G401 (cell line): ENCODE measurements at regions not wholly inside any gene's neighbourhood (a gene's known extent, or its start where the extent isn't known, plus 50 kb on each side); places are given as distances from the start of the nearest gene placed in this dataset.

Experiments
- DNase-seq: peaks from one replicate; pipeline ENCODE4 v3.0.0-alpha.2; 2015; ENCODE audit warnings: low spot score
- in situ Hi-C: cut with HindIII; loops from 2 replicates; pipeline ENCODE4 v1.10.0; 2016; ENCODE audit warnings: low sequenced_read_pairs, mixed read lengths

GRCh38 chr1:115577513-115577912 is 64.3 kb upstream of the VANGL1 start:
- DNase-seq, result no peak
- in situ Hi-C loops, result no loop called here

GRCh38 chr1:115575661-115576060 is 66.1 kb upstream of the VANGL1 start:
- in situ Hi-C loops, result no loop called here
- DNase-seq, result no peak

DNA sequence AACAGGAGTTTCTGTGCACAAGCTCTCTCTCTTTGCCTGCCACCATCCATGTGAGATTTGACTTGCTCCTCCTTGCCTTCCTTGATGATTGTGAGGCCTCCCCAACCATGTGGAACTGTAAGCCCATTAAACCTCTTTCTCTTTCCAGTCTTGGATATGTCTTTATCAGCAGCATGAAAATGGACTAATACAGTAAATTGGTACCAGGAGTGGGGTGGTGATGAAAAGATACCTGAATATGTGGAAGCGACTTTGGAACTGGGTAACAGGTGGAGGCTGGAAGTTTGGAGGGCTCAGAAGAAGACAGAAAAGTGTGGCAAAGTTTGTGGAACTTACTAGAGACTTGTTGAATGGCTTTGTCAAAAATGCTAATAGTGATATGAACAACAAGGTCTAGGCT is 69.1 kb upstream of the VANGL1 start:
- no peak for DNase-seq

GRCh38 chr1:115567431-115567830 is 74.3 kb upstream of the VANGL1 start:
- no peak for DNase-seq
- in situ Hi-C loops, result no loop called here

More for the DNA sequence above, 69.1 kb upstream of the VANGL1 start:
- in situ Hi-C loops, result no loop called here

GRCh38 chr1:115565791-115566190 is 76.0 kb upstream of the VANGL1 start:
- in situ Hi-C loops, result no loop called here

DNA sequence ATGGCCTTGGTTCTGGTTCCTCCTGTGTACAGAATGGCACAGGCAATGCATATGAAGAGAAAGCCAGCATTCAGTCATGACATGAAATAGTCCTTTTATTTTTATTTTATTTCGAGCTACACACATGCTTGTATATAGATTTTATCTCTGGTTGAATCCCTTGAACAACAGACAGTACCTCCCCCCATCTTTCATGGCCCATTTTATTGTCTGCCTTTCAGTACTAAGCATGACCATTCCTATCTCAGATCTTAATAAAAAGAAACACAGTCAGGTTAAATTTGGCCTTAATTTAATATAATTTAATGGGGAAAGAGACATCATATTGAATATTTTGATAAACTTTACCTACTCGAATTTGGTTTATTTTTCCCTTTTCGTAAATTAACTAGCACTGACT is 76.4 kb upstream of the VANGL1 start:
- in situ Hi-C loops, result no loop called here
- DNase-seq, result no peak

More at GRCh38 chr1:115565791-115566190, 76.0 kb upstream of the VANGL1 start:
- DNase-seq, result no peak

- DNase-seq, result no peak
- in situ Hi-C loops, result no loop called here
Measured at GRCh38 chr1:115564201-115564600, 77.6 kb upstream of the VANGL1 start.

DNA sequence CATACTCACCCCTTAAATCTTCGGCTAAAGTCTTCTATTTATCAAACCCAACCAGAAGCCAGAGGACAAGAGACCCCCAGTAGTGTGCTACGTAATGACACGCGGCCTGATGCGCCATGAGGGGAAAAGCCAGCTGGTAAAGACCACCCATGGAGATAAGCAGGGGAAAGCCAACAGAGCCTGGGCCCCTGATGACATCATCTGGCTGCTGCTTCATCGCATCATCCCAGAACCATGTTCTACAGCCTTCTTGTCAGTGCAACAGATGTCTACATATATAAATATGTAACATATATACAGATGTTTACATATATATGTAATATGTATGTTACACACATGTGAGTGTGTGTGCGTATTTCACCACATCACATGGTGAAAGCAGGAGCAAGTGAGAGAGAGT is 81.7 kb upstream of the VANGL1 start:
- in situ Hi-C loops, result no loop called here
- DNase-seq, result no peak

- in situ Hi-C loops, result no loop called here
- no peak for DNase-seq
Measured at GRCh38 chr1:115558275-115558674, 83.5 kb upstream of the VANGL1 start.

- DNase-seq, result no peak
- in situ Hi-C loops, result no loop called here
Measured at GRCh38 chr1:115557715-115558114, 84.1 kb upstream of the VANGL1 start.

DNA sequence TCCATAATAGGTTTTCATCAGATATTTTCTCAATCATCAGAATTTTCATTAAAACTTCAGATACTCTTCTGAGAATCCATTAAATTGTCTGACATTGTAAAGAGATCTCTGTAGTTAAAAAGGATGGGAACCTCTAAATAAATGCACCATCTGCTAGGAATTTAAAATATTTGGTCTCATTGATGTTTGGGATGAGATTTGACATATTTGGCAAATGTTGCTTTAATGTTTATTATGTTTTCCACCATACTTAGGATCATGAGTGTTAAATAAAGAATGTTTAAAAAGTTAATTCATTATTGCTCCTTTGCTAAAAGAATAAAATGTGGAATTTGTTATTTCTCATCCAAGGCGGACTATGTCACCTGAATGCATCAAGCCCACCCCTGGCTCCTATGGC is 85.5 kb upstream of the VANGL1 start:
- in situ Hi-C loops, result no loop called here
- DNase-seq, result no peak

DNA sequence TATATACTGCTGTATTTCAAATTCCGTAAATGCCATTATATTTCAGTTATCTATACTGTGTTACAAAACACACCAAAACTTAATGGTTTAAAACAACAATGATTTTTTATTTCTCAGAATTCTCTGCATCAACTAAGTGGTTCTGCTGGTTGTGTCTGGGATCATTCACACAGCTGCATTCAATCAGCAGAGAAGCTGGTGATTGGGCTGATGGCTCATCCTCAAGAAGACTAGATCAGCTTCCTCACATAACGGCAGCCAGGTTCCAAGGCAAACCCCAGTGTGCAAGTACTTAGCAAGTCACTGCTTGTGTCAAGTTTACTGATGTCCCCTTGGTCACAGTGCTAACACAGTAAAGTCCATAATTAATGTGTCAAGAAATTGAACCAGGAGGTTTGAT is 86.3 kb upstream of the VANGL1 start:
- DNase-seq, result no peak
- in situ Hi-C loops, result no loop called here

DNA sequence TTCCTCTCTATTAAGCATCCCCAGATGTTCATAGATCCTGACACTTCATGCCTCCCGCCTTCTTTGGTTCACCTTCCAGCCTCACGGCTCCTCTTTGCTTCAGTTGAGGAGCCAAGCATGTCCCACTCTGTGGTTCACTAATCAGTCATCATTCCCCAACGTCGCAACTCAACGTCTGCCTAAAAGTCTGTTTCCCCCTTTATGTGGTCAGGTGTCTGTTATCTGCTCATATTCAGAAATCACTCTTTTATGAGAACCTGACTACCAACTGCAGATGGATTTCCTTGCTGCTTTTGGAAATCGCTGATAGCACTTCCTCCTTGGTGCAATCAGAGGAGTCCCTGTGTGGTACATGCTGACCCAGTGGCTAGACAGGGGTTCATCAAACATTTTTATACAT is 94.1 kb upstream of the VANGL1 start:
- DNase-seq, result no peak
- in situ Hi-C loops, result no loop called here

DNA sequence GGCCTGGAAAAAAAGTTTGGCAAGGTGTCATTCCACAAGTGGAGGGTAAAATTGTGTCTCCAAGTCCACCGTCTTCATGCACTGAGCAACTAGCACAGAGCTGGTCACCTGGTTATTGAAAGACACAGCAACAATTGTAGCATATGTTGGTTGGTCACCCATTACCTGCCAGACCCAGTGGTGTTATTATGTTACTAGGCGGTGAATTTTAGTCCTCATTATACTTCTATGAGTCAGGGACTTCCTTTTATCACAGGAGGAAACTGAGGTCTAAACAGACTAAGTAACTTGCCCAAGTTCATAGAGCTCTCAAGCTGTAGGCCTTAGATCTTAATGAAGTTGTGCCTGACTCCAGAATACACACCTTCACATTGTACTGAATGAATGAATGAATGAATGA is 94.9 kb upstream of the VANGL1 start:
- DNase-seq, result no peak
- in situ Hi-C loops, result no loop called here

GRCh38 chr1:115545791-115546733 is 95.7 kb upstream of the VANGL1 start:
- DNase-seq, result peak; percentile 43
- in situ Hi-C loops, result no loop called here

GRCh38 chr1:115545096-115545720 is 96.6 kb upstream of the VANGL1 start:
- in situ Hi-C loops, result no loop called here
- no peak for DNase-seq

DNA sequence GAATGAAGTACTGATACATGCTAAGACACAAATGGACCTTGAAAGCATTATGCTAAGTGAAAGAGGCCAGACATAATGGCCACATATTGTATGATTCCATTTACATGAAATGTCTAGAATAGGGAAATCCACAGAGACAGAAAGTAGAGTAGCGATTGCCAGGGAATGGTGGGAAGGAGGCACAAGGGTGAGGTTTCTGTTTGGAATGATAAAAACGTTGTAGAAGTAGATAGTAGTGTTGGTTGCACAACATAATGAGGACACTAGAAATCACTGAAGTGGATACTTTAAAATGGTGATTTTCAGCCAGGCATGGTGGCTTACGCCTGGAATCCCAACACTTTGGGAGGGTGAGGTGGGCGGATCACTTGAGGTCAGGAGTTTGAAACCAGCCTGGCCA is 97.6 kb upstream of the VANGL1 start:
- in situ Hi-C loops, result no loop called here
- no peak for DNase-seq

GRCh38 chr1:115543247-115543646 is 98.5 kb upstream of the VANGL1 start:
- no peak for DNase-seq
- in situ Hi-C loops, result no loop called here

GRCh38 chr1:115539736-115540135 is 102.0 kb upstream of the VANGL1 start:
- in situ Hi-C loops, result no loop called here
- no peak for DNase-seq

- in situ Hi-C loops, result no loop called here
- DNase-seq, result no peak
Measured at GRCh38 chr1:115539061-115539460, 102.7 kb upstream of the VANGL1 start.

- in situ Hi-C loops, result no loop called here
- no peak for DNase-seq
Measured at GRCh38 chr1:115538579-115538978, 103.2 kb upstream of the VANGL1 start.
